Epithelial cell of proximal tubule (primary cell): ENCODE measurements at regions not wholly inside any gene's neighbourhood (a gene's known extent, or its start where the extent isn't known, plus 50 kb on each side); places are given as distances from the start of the nearest gene placed in this dataset.

Source experiments
- DNase-seq: peaks from one replicate; pipeline ENCODE4 v3.0.0-alpha.2; 2011; ENCODE audit warnings: low read depth
- H3K4me3 ChIP-seq: 2 replicates; pipeline ENCODE4 v1.5.1; 2011; ENCODE audit warnings: low read depth, mild to moderate bottlenecking, low read length
- CTCF ChIP-seq: conservative IDR thresholded peaks from 2 replicates; pipeline ENCODE4 v1.5.1; 2012; ENCODE audit warnings: low read depth, mild to moderate bottlenecking, low read length

- DNase-seq: no peak
- H3K4me3 ChIP-seq: no peak overlapping the region
- TF ChIP-seq CTCF: no peak
Observed at GRCh38 chr15:25188551-25189101, 233.8 kb downstream of the SNRPN start.

- TF ChIP-seq CTCF: no peak
- DNase-seq: no peak
- H3K4me3 ChIP-seq: no peak overlapping the region
Observed at GRCh38 chr15:25189551-25189950, 234.8 kb downstream of the SNRPN start.

- no peak for DNase-seq
- H3K4me3 ChIP-seq: no peak overlapping the region
- no peak for TF ChIP-seq CTCF
Observed at GRCh38 chr15:25192651-25193050, 237.9 kb downstream of the SNRPN start.

- H3K4me3 ChIP-seq: no peak overlapping the region
- no peak for TF ChIP-seq CTCF
- DNase-seq: no peak
Observed at GRCh38 chr15:25207369-25207768, 231.5 kb downstream of the UBE3A start.

GRCh38 chr15:25208735-25209134, 230.1 kb downstream of the UBE3A start:
- DNase-seq: no peak
- no peak for TF ChIP-seq CTCF

GRCh38 chr15:25220834-25221233, 218.0 kb downstream of the UBE3A start:
- no peak for DNase-seq
- H3K4me3 ChIP-seq: no peak overlapping the region
- no peak for TF ChIP-seq CTCF

More at GRCh38 chr15:25208735-25209134, 230.1 kb downstream of the UBE3A start:
- H3K4me3 ChIP-seq: no peak overlapping the region

GRCh38 chr15:25224396-25224795, 214.4 kb downstream of the UBE3A start:
- DNase-seq: no peak
- H3K4me3 ChIP-seq: no peak overlapping the region

More at GRCh38 chr15:25224396-25224795, 214.4 kb downstream of the UBE3A start:
- no peak for TF ChIP-seq CTCF
